ENCODE measurements at regions not wholly inside any gene's neighbourhood (a gene's known extent, or its start where the extent isn't known, plus 50 kb on each side); places are given as distances from the start of the nearest gene placed in this dataset.

DNA sequence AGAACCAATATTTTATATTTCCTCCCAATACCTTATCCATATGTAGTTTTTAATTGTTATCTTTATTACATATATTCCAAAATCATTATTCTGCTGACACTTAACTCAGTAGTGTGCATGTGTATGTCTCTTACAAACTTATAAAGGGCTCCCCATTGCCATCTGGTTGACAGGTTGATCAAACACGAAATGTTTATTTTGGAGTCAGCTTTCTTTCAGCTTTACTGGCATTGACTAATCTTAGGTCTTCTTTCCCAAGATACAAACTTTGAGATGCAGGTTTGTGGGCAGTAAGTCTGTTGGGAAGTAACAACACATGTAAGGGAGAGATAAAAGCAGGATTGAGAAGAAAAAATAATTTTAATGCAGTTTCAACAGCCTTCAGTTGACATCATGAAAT lies 716.0 kb upstream of the CHD1 start:
- Histone ChIP-seq H3K4me1 (ENCODE audit: control insufficient read depth, insufficient read depth, low read length) (no peaks in the 10 kb centered on the region), H3K27ac (ENCODE audit: low read length) (no peak overlapping the region), H3K4me3 (ENCODE audit: low read length) (no peak overlapping the region), H3K27me3 (ENCODE audit: control insufficient read depth, insufficient read depth) (no peaks in the 10 kb centered on the region), H3K9me3 (ENCODE audit: control insufficient read depth, low read length) (no peaks in the 10 kb centered on the region)
- WGBS = 71% methylated on average over 1 of the region's 1 CpG
- intact Hi-C loops (cut with DNase I) = no loop called here
- DNase-seq = no peak
- no peak for ATAC-seq

DNA sequence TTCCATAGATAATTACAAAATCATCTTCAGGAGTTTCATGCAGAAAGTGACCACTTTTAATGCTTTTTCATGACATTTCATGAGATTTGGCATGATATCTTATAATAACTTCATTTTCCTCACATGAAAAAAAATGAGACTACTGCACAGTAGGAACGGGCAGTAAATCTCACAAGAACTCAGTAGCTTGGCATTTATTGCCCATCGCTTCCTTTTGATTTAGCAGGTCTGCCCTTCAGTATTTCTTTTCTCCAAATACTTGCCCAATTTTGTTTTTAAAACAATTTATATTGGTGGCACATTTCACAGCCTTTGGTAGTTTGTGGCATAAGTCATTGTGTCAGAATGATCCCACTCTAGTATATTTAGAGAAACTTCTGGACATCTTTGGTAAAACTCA lies 711.8 kb upstream of the CHD1 start:
- intact Hi-C loops (cut with DNase I) = no loop called here
- no peaks in the 10 kb centered on the region for H3K27me3 ChIP-seq (ENCODE audit: control insufficient read depth, insufficient read depth)
- ATAC-seq = no peak
- WGBS = 84% methylated on average over 2 of the region's 2 CpGs
- H3K9me3 ChIP-seq (ENCODE audit: control insufficient read depth, low read length) = no peaks in the 10 kb centered on the region
- no peaks in the 10 kb centered on the region for H3K4me1 ChIP-seq (ENCODE audit: control insufficient read depth, insufficient read depth, low read length)
- H3K4me3 ChIP-seq (ENCODE audit: low read length) = no peak overlapping the region
- H3K27ac ChIP-seq (ENCODE audit: low read length) = no peak overlapping the region
- no peak for DNase-seq

DNA sequence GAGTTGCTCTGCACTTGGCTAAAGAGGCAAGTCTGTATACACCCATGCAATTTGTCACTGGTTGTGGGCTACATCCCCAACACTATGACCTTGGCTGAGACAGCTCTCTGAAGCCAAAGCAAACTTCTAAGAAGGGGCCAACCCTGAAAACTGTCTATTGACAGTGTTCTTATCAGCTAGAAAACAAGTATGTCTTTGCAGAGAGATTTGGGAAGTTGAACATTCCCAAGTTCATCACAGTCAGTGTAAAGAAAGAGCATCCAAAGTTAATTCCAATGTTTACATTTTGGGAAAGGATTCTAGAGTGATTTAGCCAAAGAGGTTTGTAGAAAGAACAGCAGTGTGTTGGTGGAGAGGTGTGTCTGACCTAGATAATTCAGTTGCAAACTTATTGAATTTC lies 711.1 kb upstream of the CHD1 start:
- DNase-seq (no peak), ATAC-seq (no peak)
- H3K9me3 ChIP-seq (ENCODE audit: control insufficient read depth, low read length) = no peaks in the 10 kb centered on the region

DNA sequence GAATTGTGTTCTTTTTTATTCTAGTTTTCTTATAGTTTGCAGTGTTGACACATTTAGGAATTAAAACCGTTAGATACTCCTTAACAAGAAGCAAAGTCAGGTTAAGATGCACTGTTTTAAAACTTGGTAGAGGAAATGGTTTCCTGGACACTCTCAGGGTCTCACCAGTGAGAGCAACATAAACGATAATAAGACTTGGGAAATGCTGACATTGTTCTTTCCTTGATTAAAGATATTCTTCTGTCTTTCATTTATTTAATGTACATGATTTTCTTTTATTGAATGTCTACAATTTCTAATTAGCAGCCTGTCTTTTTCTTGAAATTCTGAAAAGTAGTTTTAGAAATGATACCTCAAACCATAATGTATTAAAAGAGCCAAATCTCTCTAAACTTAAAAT lies 707.9 kb upstream of the CHD1 start:
- WGBS = 57% methylated on average over 2 of the region's 2 CpGs

More for the DNA sequence above, 711.1 kb upstream of the CHD1 start:
- no peak overlapping the region for H3K27ac ChIP-seq (ENCODE audit: low read length)
- no peaks in the 10 kb centered on the region for H3K4me1 ChIP-seq (ENCODE audit: control insufficient read depth, insufficient read depth, low read length)
- H3K27me3 ChIP-seq (ENCODE audit: control insufficient read depth, insufficient read depth) = no peaks in the 10 kb centered on the region
- H3K4me3 ChIP-seq (ENCODE audit: low read length) = no peak overlapping the region
- intact Hi-C loops (cut with DNase I) = no loop called here

DNA sequence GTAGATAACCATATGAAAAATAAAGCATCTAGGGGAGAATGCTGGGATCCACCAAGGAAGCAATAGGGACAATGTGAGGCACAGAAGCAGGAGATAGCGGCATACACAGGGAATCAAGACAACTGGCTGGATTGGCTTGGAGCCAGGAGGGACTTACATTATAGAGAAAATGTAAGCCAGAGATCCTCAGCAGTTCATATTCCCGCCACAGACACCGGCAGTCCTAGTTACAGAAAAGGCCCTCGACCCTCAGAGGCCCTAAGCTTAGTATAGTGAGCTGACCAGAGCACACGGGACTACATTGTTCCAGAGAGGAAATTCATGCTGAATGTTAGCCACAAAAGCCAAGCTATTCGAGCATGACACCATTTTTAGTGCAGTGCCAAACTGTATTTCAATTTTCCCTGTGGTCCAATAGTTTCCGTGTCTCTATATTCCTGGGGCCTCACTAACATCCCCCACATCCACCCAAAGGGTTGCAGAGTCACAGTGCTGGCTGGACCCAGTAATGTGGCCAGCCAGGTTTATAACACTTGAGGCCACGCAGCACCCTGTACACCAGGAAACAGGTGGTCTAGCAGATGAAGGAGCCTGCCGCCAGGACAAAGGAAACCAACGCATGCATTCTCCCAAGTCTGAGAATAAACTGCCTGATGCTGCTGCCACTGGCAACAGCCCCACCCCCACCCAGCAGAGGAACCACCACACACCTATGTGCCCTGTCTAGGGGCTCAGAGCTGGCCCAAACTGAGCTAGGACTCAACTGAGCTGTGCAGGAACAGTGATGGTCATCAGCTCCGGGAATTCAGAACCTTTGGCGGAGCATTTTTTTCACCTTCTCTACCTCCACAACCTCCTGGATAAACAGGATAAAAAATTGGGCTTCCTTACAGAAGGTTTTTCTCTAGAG lies 693.2 kb upstream of the CHD1 start:
- WGBS = 63% methylated on average over 12 of the region's 12 CpGs
- intact Hi-C loops (cut with DNase I) = no loop called here

More for the DNA sequence above, 707.9 kb upstream of the CHD1 start:
- intact Hi-C loops (cut with DNase I) = no loop called here
- ATAC-seq = no peak
- H3K9me3 ChIP-seq (ENCODE audit: control insufficient read depth, low read length) = no peaks in the 10 kb centered on the region
- H3K4me3 ChIP-seq (ENCODE audit: low read length) = no peak overlapping the region
- no peak for DNase-seq
- no peak overlapping the region for H3K27ac ChIP-seq (ENCODE audit: low read length)
- no peaks in the 10 kb centered on the region for H3K27me3 ChIP-seq (ENCODE audit: control insufficient read depth, insufficient read depth)
- H3K4me1 ChIP-seq (ENCODE audit: control insufficient read depth, insufficient read depth, low read length) = no peaks in the 10 kb centered on the region

DNA sequence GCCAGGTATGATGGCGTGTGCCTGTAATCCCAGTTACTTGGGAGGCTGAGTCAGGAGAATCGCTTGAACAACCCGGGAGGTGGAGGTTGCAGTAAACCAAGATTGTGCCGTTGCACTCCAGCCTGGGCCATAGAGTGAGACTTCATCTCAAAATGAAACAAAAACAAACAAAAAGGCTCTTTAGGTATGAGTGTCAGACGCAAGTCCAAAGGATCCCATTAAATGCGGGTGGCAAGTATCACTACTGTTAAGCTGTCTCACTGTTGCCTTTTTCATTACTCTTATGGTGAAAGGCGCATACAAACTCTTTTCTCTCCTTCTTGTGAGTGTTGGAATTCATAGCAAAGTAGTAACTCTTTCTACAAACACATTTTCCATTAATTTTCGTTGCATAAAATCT lies 688.5 kb upstream of the CHD1 start:
- no peaks in the 10 kb centered on the region for H3K27me3 ChIP-seq (ENCODE audit: control insufficient read depth, insufficient read depth)
- no peak overlapping the region for H3K4me3 ChIP-seq (ENCODE audit: low read length)
- H3K4me1 ChIP-seq (ENCODE audit: control insufficient read depth, insufficient read depth, low read length) = no peaks in the 10 kb centered on the region
- ATAC-seq (no peak), DNase-seq (no peak)
- WGBS = 87% methylated on average over 8 of the region's 8 CpGs
- no peak overlapping the region for H3K27ac ChIP-seq (ENCODE audit: low read length)
- intact Hi-C loops (cut with DNase I) = no loop called here
- H3K9me3 ChIP-seq (ENCODE audit: control insufficient read depth, low read length) = no peaks in the 10 kb centered on the region

More for the DNA sequence above, 693.2 kb upstream of the CHD1 start:
- Histone ChIP-seq H3K27me3 (ENCODE audit: control insufficient read depth, insufficient read depth) (no peaks in the 10 kb centered on the region), H3K4me3 (ENCODE audit: low read length) (no peak overlapping the region), H3K9me3 (ENCODE audit: control insufficient read depth, low read length) (no peaks in the 10 kb centered on the region), H3K4me1 (ENCODE audit: control insufficient read depth, insufficient read depth, low read length) (no peaks in the 10 kb centered on the region), H3K27ac (ENCODE audit: low read length) (no peak overlapping the region)
- ATAC-seq = no peak
- DNase-seq = no peak

DNA sequence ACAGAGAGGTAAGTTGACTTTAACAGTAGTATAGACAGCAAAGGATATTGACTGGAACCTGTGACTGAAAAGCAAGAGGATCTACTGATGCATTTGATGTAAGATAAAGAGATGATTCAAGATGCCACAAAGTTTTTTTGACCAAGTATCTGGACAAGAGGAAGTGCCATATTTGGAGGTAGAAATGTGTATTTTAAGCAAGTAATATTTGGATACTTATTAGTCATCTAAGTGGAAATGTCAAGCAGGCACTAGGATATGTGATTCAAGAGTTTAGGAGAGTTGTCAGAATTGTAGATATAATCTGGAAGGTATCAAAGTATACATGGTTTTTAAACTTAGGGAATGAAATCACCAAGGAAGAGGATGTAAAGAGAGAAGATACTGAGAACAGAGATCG lies 686.1 kb upstream of the CHD1 start:
- ATAC-seq (no peak), DNase-seq (no peak)
- 50% methylated on average over 1 of the region's 1 CpG for WGBS
- Histone ChIP-seq H3K9me3 (ENCODE audit: control insufficient read depth, low read length) (no peaks in the 10 kb centered on the region), H3K4me1 (ENCODE audit: control insufficient read depth, insufficient read depth, low read length) (no peaks in the 10 kb centered on the region), H3K27ac (ENCODE audit: low read length) (no peak overlapping the region), H3K4me3 (ENCODE audit: low read length) (no peak overlapping the region), H3K27me3 (ENCODE audit: control insufficient read depth, insufficient read depth) (no peaks in the 10 kb centered on the region)
- intact Hi-C loops (cut with DNase I) = no loop called here

DNA sequence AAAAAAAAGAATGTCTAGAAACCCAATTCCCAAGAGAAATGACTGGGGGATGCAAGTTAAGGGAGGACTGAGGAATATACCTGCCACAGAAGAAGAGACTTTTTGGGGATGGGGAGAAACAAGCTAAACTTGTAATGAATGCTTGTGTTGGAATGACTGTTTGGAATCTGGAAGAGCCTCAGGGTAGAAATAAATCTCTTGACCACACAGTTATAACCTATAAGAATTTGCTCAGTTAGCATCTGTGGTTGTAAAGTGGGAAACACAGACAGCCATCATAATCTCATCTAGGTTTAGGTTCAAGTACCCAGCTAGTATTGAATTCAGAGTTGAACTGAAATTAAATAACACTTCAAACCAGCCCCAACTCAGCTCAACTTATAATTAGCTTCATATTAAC lies 678.3 kb upstream of the CHD1 start:
- DNase-seq (no peak), ATAC-seq (no peak)
- Histone ChIP-seq H3K9me3 (ENCODE audit: control insufficient read depth, low read length) (no peaks in the 10 kb centered on the region), H3K27ac (ENCODE audit: low read length) (no peak overlapping the region), H3K27me3 (ENCODE audit: control insufficient read depth, insufficient read depth) (no peaks in the 10 kb centered on the region), H3K4me3 (ENCODE audit: low read length) (no peak overlapping the region), H3K4me1 (ENCODE audit: control insufficient read depth, insufficient read depth, low read length) (no peaks in the 10 kb centered on the region)
- intact Hi-C loops (cut with DNase I) = no loop called here

DNA sequence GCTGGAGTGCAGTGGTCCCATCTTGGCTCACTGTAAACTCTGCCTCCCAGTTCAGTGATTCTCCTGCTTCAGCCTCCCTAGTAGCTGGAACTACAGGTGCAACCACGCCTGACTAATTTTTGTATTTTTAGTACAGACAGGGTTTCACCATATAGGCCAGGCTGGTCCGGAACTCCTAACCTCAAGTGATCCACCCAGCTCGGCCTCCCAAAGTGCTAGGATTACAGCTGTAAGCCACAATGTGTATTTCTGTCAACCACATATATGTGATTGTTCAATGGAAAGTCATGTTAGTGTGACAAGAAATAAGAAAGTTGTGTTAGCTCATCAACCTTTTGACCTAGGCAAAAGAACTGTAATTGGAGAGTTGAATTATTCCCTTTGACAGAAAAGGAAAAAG lies 677.1 kb upstream of the CHD1 start:
- intact Hi-C loops (cut with DNase I) = no loop called here
- H3K4me1 ChIP-seq (ENCODE audit: control insufficient read depth, insufficient read depth, low read length) = no peaks in the 10 kb centered on the region
- DNase-seq = no peak
- no peak overlapping the region for H3K4me3 ChIP-seq (ENCODE audit: low read length)
- no peak for ATAC-seq
- H3K9me3 ChIP-seq (ENCODE audit: control insufficient read depth, low read length) = no peaks in the 10 kb centered on the region
- no peaks in the 10 kb centered on the region for H3K27me3 ChIP-seq (ENCODE audit: control insufficient read depth, insufficient read depth)
- 87% methylated on average over 3 of the region's 3 CpGs for WGBS
- no peak overlapping the region for H3K27ac ChIP-seq (ENCODE audit: low read length)

DNA sequence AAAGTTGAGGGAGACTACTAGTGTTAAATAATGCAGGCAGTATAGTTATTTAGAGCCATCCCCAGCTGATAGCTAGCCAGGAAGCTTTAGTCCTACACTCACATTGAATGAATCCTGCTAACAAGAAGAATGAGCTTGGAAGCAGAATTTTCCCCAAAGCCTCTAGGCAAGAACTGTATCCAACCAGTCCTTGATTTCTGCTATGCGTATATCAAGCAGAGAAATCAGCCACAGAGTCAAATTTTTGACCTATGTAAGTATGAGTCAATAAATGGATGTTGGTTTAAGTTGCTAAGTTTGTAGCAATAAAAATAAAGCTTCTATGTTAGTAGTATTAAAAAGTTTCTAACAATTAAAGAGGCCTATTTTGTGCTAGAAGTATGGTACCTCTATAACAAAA lies 672.1 kb upstream of the CHD1 start:
- no peak for DNase-seq
- no peaks in the 10 kb centered on the region for H3K27me3 ChIP-seq (ENCODE audit: control insufficient read depth, insufficient read depth)
- intact Hi-C loops (cut with DNase I) = no loop called here
- WGBS = 88% methylated on average over 1 of the region's 1 CpG
- no peaks in the 10 kb centered on the region for H3K4me1 ChIP-seq (ENCODE audit: control insufficient read depth, insufficient read depth, low read length)
- no peak overlapping the region for H3K27ac ChIP-seq (ENCODE audit: low read length)
- ATAC-seq = no peak
- H3K9me3 ChIP-seq (ENCODE audit: control insufficient read depth, low read length) = no peaks in the 10 kb centered on the region
- H3K4me3 ChIP-seq (ENCODE audit: low read length) = no peak overlapping the region

DNA sequence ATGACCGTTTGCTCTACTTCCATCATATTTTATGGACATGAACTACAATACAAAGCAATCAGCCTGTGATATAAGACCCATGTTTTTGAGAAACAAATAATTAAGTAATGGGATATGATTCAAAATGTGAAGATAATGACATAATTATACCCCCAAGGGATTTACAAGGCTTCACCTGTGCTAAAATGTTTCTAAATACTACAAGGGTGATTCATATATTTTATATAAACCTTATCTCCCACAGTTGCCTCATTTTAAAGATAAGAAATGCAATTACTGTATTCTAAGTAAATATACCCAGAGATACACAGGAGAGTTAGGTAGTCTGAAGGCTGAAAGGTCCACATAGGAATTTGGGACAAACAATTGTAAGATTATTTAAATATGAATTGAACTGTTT lies 662.0 kb upstream of the CHD1 start:
- Histone ChIP-seq H3K27me3 (ENCODE audit: control insufficient read depth, insufficient read depth) (no peaks in the 10 kb centered on the region), H3K27ac (ENCODE audit: low read length) (no peak overlapping the region), H3K4me3 (ENCODE audit: low read length) (no peak overlapping the region), H3K4me1 (ENCODE audit: control insufficient read depth, insufficient read depth, low read length) (no peaks in the 10 kb centered on the region), H3K9me3 (ENCODE audit: control insufficient read depth, low read length) (no peaks in the 10 kb centered on the region)
- intact Hi-C loops (cut with DNase I) = no loop called here
- WGBS = 74% methylated on average over 1 of the region's 1 CpG
- no peak for ATAC-seq
- no peak for DNase-seq

DNA sequence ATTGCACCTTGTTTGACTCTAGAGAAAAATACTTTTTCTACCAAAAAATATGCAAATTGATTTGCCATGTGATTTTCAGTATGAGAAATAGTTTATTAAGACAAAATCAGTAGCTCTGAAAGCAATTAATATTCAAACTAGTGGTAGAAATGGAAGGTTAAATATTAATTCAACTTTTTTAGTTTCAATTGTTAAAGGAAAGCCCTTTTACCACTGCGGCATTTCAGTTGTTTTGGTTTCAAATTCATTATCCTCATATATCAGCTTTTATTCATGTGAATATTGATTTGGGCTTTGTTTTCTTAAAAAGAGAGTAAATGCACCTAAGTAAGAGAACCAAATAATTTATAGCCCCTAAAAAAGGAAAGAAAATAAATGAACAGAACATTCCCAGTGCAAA lies 660.6 kb upstream of the CHD1 start:
- ATAC-seq (no peak), DNase-seq (no peak)
- no peaks in the 10 kb centered on the region for H3K9me3 ChIP-seq (ENCODE audit: control insufficient read depth, low read length)
- intact Hi-C loops (cut with DNase I) = no loop called here
- H3K27ac ChIP-seq (ENCODE audit: low read length) = no peak overlapping the region
- H3K4me3 ChIP-seq (ENCODE audit: low read length) = no peak overlapping the region
- 95% methylated on average over 1 of the region's 1 CpG for WGBS
- H3K27me3 ChIP-seq (ENCODE audit: control insufficient read depth, insufficient read depth) = no peaks in the 10 kb centered on the region
- H3K4me1 ChIP-seq (ENCODE audit: control insufficient read depth, insufficient read depth, low read length) = no peaks in the 10 kb centered on the region

Data from right cardiac atrium (tissue), 5 donors.